BJ (cell line): ENCODE measurements at regions not wholly inside any gene's neighbourhood (a gene's known extent, or its start where the extent isn't known, plus 50 kb on each side); places are given as distances from the start of the nearest gene placed in this dataset.

Source experiments
- CTCF ChIA-PET: fragments of 350-600 bp; formaldehyde crosslinking; extraction: SDS; loops from one replicate; lab custom pipeline; 2021; ENCODE audit warnings: antibody characterized with exemption, inconsistent platforms; lab: Yijun Ruan, JAX
- POLR2A ChIA-PET: fragments of 300-600 bp; sonication (Branson Sonifier 250); formaldehyde crosslinking; extraction: SDS; loops from one replicate; lab custom pipeline; 2021; ENCODE audit warnings: antibody characterized with exemption; lab: Charles Lee
- DNase-seq: peaks from one replicate; pipeline ENCODE4 v3.0.0-alpha.2; 2011; ENCODE audit warnings: low read depth
- H3K27me3 ChIP-seq: 2 replicates; pipeline ENCODE4 v1.6.0; 2011; ENCODE audit warnings: low read length; ENCODE audit not compliant: control insufficient read depth, insufficient read depth
- H3K36me3 ChIP-seq: 2 replicates; pipeline ENCODE4 v1.5.1; 2011; ENCODE audit warnings: low read length; ENCODE audit not compliant: control insufficient read depth, insufficient read depth
- H3K4me3 ChIP-seq: 2 replicates; pipeline ENCODE4 v1.5.1; 2011; ENCODE audit warnings: low read depth, mild to moderate bottlenecking, control low read depth, low read length
- TF ChIP-seq, protein P1 (sequence below): IDR thresholded peaks from 2 replicates; pipeline ENCODE4 v1.5.1; 2011; ENCODE audit warnings: low read depth, mild to moderate bottlenecking, control low read depth, inconsistent platforms, low read length, moderate library complexity; ENCODE audit not compliant: insufficient read depth

- ChIA-PET POLR2A (no interaction called here), CTCF (no interaction called here)
- DNase-seq: no peak
- no peak overlapping the region for H3K4me3 ChIP-seq
- TF ChIP-seq, protein P1, sequence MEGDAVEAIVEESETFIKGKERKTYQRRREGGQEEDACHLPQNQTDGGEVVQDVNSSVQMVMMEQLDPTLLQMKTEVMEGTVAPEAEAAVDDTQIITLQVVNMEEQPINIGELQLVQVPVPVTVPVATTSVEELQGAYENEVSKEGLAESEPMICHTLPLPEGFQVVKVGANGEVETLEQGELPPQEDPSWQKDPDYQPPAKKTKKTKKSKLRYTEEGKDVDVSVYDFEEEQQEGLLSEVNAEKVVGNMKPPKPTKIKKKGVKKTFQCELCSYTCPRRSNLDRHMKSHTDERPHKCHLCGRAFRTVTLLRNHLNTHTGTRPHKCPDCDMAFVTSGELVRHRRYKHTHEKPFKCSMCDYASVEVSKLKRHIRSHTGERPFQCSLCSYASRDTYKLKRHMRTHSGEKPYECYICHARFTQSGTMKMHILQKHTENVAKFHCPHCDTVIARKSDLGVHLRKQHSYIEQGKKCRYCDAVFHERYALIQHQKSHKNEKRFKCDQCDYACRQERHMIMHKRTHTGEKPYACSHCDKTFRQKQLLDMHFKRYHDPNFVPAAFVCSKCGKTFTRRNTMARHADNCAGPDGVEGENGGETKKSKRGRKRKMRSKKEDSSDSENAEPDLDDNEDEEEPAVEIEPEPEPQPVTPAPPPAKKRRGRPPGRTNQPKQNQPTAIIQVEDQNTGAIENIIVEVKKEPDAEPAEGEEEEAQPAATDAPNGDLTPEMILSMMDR: no peak
- H3K36me3 ChIP-seq: no peaks in the 10 kb centered on the region
- H3K27me3 ChIP-seq: no peaks in the 10 kb centered on the region
These were observed 74.5 kb upstream of the IL2 start for GRCh38 chr4:122531038-122531437.

DNA sequence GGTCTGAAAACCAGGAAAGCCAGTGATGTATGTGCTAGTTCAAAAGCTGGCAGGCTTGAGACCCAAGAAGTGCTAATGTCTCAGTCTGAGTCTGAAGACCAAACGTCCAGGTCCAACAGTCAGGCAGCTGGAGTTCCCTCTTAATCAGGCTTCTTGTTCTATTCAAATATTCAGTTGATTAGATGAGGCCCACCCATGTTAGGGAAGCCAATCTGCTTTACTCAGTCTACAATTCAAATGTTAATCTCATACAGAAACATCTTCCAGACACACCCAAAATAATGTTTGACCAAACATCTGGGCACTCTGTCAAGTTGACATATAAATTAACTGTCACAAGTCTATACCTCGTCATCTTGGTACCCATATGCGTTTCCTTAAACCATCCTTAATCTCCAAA lies 72.4 kb upstream of the IL2 start:
- CTCF ChIA-PET: no interaction called here

DNA sequence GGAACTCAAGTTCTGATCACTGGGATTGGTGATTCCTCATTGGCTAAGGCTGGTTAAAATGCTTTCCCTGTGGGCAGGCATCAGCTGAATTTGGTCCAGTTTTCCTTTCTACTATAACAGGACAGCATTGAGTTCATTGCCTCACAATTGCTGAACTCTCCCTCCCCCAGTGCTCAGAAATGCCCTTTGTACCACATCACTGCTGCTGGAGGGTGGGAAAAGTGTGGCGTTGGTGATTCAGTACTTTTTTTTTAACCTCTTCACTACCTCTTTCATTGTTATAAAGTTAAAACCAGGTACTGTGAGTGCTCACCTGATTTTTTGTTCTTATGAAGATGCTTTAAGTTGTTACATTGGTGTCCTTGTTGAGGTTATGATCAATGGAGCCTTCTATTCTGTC lies 69.3 kb upstream of the IL2 start:
- ChIA-PET CTCF (no interaction called here), POLR2A (no interaction called here)
- H3K36me3 ChIP-seq: no peaks in the 10 kb centered on the region
- DNase-seq: no peak
- H3K27me3 ChIP-seq: no peaks in the 10 kb centered on the region
- TF ChIP-seq, protein P1: no peak
- H3K4me3 ChIP-seq: no peak overlapping the region

More for the DNA sequence above, 72.4 kb upstream of the IL2 start:
- no peak overlapping the region for H3K4me3 ChIP-seq
- no peaks in the 10 kb centered on the region for H3K27me3 ChIP-seq
- POLR2A ChIA-PET: no interaction called here
- DNase-seq: no peak
- no peaks in the 10 kb centered on the region for H3K36me3 ChIP-seq
- TF ChIP-seq, protein P1: no peak

DNA sequence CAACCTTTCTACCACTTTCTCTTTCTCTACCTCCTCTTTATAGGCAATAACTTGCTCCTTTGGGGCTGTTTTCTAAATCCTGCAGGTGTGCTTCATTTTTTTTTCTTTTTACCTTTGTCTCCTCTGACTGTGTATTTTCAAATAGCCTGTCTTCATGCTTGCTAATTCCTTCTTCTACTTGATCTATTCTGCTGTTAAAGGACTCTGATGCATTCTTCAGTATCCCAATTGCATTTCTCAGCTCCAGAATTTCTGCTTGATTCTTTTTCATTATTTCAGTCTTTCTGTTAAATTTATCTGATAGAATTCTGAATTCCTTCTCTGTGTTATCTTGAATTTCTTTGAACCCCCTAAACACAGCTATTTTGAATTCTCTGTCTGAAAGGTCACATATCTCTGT lies 67.7 kb upstream of the IL2 start:
- POLR2A ChIA-PET: no interaction called here
- TF ChIP-seq, protein P1: no peak

DNA sequence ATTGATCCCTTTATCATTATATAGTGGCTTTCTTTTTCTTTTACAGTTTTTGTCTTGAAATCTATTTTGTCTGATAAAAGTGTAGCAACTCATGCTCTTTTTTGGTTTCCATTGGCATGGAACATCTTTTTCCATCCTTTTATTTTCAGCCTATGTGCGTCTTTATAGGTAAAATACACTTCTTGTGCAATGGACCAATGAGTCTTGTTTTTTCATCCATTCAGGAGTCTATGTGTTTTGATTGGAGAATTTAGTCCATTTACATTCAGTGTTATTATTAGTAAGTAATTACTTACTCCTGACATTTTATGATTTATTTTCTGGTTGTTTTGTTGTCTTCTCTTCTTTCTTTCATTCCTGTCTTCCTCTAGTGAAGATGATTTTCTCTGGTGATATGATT lies 66.4 kb upstream of the IL2 start:
- TF ChIP-seq, protein P1: no peak
- POLR2A ChIA-PET: no interaction called here
- Histone ChIP-seq H3K4me3 (no peak overlapping the region), H3K27me3 (no peaks in the 10 kb centered on the region), H3K36me3 (no peaks in the 10 kb centered on the region)
- CTCF ChIA-PET: no interaction called here
- no peak for DNase-seq

More for the DNA sequence above, 67.7 kb upstream of the IL2 start:
- H3K4me3 ChIP-seq: no peak overlapping the region
- H3K27me3 ChIP-seq: no peaks in the 10 kb centered on the region
- H3K36me3 ChIP-seq: no peaks in the 10 kb centered on the region
- CTCF ChIA-PET: no interaction called here
- DNase-seq: no peak
